IPS-15b (cell line): ENCODE measurements at regions not wholly inside any gene's neighbourhood (a gene's known extent, or its start where the extent isn't known, plus 50 kb on each side); places are given as distances from the start of the nearest gene placed in this dataset.

Experiments
- H3K27me3 ChIP-seq: one replicate; pipeline ENCODE4 v1.6.1; 2013; ENCODE audit warnings: low read length; ENCODE audit not compliant: control insufficient read depth, insufficient read depth
- H3K36me3 ChIP-seq: one replicate; pipeline ENCODE4 v1.6.1; 2013; ENCODE audit warnings: low read length; ENCODE audit not compliant: control insufficient read depth, insufficient read depth
- H3K4me1 ChIP-seq: one replicate; pipeline ENCODE4 v1.6.1; 2013; ENCODE audit warnings: mild to moderate bottlenecking, low read length; ENCODE audit not compliant: control insufficient read depth, insufficient read depth
- H3K4me3 ChIP-seq: one replicate; pipeline ENCODE4 v1.5.1; 2013; ENCODE audit warnings: low read depth, low read length
- H3K9ac ChIP-seq: one replicate; pipeline ENCODE4 v1.6.1; 2013; ENCODE audit warnings: low read depth, mild to moderate bottlenecking, low read length
- H3K9me3 ChIP-seq: one replicate; pipeline ENCODE4 v1.6.1; 2013; ENCODE audit warnings: mild to moderate bottlenecking, low read length; ENCODE audit not compliant: control insufficient read depth, insufficient read depth

GRCh38 chr1:55580845-55581332 is 365.7 kb upstream of the USP24 start:
- H3K36me3 ChIP-seq, result no peaks in the 10 kb centered on the region
- H3K4me3 ChIP-seq, result no peak overlapping the region
- H3K9me3 ChIP-seq, result no peaks in the 10 kb centered on the region
- H3K9ac ChIP-seq, result no peak overlapping the region
- no peaks in the 10 kb centered on the region for H3K27me3 ChIP-seq
- H3K4me1 ChIP-seq, result peaks cover 7% of the 10 kb centered on the region

- Histone ChIP-seq H3K9me3 (no peaks in the 10 kb centered on the region), H3K4me3 (no peak overlapping the region), H3K27me3 (no peaks in the 10 kb centered on the region), H3K36me3 (no peaks in the 10 kb centered on the region), H3K4me1 (peaks cover 3% of the 10 kb centered on the region), H3K9ac (no peak overlapping the region)
Measured at GRCh38 chr1:55579332-55580001, 364.3 kb upstream of the USP24 start.

GRCh38 chr1:55578646-55579045 is 363.5 kb upstream of the USP24 start:
- Histone ChIP-seq H3K9me3 (no peaks in the 10 kb centered on the region), H3K36me3 (no peaks in the 10 kb centered on the region), H3K4me1 (peaks cover 3% of the 10 kb centered on the region), H3K4me3 (no peak overlapping the region), H3K9ac (no peak overlapping the region), H3K27me3 (no peaks in the 10 kb centered on the region)

DNA sequence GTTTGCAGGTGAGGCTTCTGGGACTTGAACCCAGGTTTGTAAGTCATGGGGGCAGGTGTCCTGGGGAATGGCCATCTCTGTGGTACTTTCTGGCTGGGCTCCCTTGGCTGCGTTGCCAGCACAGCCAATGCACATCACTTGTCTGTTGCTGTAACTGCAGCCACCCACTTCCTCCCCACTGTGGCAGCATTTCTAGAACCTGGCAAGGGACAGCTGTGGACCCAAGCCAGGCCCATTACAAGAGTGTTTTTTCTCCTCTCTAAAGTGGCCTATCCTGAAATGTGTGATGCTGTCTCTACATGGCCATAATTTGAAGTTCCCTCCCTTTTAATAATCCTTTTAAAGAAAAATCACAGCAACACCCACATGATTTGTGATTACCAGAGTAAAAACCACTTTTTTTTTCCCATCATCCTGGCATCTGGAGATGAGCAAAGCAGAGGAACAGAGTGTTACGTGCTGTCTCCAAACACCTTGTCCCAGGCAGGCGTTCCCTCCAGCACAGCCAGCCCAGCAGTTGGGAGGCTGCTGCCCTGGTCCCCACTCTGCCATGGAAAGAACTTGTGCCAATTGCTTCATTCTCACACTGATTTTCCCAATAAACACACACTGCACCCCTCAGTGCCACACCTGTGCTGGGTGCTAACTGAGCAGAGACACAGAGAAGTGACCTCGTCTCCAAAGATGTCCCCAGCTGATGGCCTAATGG is 360.6 kb upstream of the USP24 start:
- no peaks in the 10 kb centered on the region for H3K36me3 ChIP-seq
- H3K27me3 ChIP-seq, result no peaks in the 10 kb centered on the region
- no peaks in the 10 kb centered on the region for H3K9me3 ChIP-seq
- H3K4me3 ChIP-seq, result no peak overlapping the region
- H3K4me1 ChIP-seq, result peaks cover 3% of the 10 kb centered on the region
- H3K9ac ChIP-seq, result no peak overlapping the region

- Histone ChIP-seq H3K27me3 (no peaks in the 10 kb centered on the region), H3K4me3 (no peak overlapping the region), H3K9me3 (no peaks in the 10 kb centered on the region), H3K4me1 (peaks cover 3% of the 10 kb centered on the region), H3K9ac (no peak overlapping the region), H3K36me3 (no peaks in the 10 kb centered on the region)
Measured at GRCh38 chr1:55574691-55575225, 359.6 kb upstream of the USP24 start.

DNA sequence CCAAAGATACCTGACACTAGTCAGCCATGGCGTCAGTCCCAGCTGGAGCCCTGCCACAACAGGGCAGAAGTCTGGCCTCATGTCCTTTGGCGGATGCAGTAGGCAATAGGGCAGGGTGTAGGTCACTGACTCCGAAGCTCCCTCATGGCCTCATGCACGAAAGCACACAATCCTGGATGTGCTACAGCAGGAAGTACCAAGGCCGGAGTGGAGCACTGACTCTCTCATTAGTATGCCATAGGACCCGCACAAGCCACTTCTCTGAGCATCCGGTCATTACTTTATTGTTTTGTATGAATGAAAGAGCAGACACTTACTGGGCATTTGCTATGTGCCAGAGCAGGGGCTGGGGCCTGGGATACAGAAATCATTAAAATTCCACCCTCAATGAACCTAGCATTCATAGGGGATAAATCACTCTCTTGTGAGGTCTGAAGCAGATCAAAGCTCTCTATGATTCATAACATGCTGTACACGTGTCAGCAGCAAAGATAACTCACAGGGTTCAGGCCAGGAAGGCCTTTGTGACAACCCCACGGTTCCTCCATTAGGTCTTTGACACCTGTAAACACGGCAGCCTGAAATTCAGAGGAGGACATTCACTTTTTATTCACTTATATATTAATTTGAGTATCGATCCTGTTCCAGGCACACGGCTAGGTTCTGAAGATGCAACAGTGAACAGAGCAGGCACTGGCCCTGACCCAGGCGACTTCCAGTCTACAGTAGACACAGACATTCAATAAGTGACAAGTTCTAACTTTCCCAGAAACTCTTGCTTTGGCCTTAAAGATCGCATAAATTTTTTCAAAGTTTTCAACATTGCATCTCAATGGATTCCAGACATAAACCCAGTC is 357.9 kb upstream of the USP24 start:
- H3K9ac ChIP-seq, result no peak overlapping the region

GRCh38 chr1:55571767-55572166 is 356.6 kb upstream of the USP24 start:
- no peaks in the 10 kb centered on the region for H3K36me3 ChIP-seq
- no peaks in the 10 kb centered on the region for H3K27me3 ChIP-seq
- H3K4me3 ChIP-seq, result no peak overlapping the region
- H3K9me3 ChIP-seq, result peaks cover 4% of the 10 kb centered on the region
- H3K4me1 ChIP-seq, result peaks cover under 1% of the 10 kb centered on the region
- H3K9ac ChIP-seq, result no peak overlapping the region

More for the DNA sequence above, 357.9 kb upstream of the USP24 start:
- H3K9me3 ChIP-seq, result peaks cover 4% of the 10 kb centered on the region
- H3K4me1 ChIP-seq, result peaks cover 3% of the 10 kb centered on the region
- no peak overlapping the region for H3K4me3 ChIP-seq
- H3K36me3 ChIP-seq, result no peaks in the 10 kb centered on the region
- H3K27me3 ChIP-seq, result no peaks in the 10 kb centered on the region

DNA sequence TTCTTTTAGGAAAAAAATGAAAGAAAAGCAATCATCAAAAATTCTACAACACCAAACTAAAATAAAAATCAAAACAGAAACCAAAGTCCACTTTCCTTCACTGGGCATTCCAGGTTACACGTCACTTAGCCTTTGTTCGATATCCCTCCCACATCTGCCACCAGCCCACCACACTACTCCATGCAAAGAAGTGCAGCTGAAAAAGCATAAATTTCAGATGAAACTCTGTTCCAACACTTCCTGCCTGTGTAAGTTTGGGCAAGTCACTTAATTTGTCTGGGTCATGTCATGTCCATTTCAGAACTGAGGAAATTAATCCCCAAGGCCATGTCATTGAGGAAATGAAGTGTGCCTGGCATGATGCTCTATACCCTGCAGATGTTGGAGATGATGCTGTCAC is 354.3 kb upstream of the USP24 start:
- Histone ChIP-seq H3K4me3 (no peak overlapping the region), H3K36me3 (no peaks in the 10 kb centered on the region), H3K9me3 (peaks cover 4% of the 10 kb centered on the region), H3K4me1 (no peaks in the 10 kb centered on the region), H3K27me3 (no peaks in the 10 kb centered on the region), H3K9ac (no peak overlapping the region)

GRCh38 chr1:55568732-55569131 is 353.6 kb upstream of the USP24 start:
- no peak overlapping the region for H3K4me3 ChIP-seq
- H3K27me3 ChIP-seq, result no peaks in the 10 kb centered on the region
- no peaks in the 10 kb centered on the region for H3K36me3 ChIP-seq
- H3K4me1 ChIP-seq, result no peaks in the 10 kb centered on the region
- H3K9ac ChIP-seq, result no peak overlapping the region
- peaks cover 4% of the 10 kb centered on the region for H3K9me3 ChIP-seq

GRCh38 chr1:55560266-55560665 is 345.1 kb upstream of the USP24 start:
- no peaks in the 10 kb centered on the region for H3K9me3 ChIP-seq
- H3K27me3 ChIP-seq, result no peaks in the 10 kb centered on the region
- H3K4me1 ChIP-seq, result no peaks in the 10 kb centered on the region
- H3K9ac ChIP-seq, result no peak overlapping the region
- H3K4me3 ChIP-seq, result no peak overlapping the region
- H3K36me3 ChIP-seq, result no peaks in the 10 kb centered on the region

GRCh38 chr1:55559842-55560241 is 344.7 kb upstream of the USP24 start:
- Histone ChIP-seq H3K9ac (no peak overlapping the region), H3K36me3 (no peaks in the 10 kb centered on the region), H3K9me3 (no peaks in the 10 kb centered on the region), H3K27me3 (no peaks in the 10 kb centered on the region), H3K4me3 (no peak overlapping the region), H3K4me1 (no peaks in the 10 kb centered on the region)
